ENCODE measurements at regions not wholly inside any gene's neighbourhood (a gene's known extent, or its start where the extent isn't known, plus 50 kb on each side); places are given as distances from the start of the nearest gene placed in this dataset.

DNA sequence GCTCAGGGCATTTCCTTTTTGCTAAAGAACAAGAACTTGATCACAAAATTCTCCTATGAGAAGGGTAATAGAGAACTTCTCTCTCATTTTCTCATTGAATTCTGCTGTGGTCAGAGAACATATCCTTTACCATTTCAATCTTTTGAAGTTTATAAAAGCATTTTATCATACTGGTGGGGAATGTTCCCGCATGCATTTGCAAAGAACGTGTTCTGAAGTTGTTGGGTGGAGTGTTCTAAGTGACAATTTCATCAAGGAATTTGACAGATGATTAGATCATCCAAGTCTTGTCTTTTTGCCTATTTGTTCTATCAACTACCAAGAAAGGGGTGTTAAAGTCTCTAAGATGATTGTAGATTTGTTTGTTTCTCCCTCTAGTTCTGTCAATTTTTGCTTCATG, 163.4 kb upstream of the FREM1 start:
- no peaks in the 10 kb centered on the region for H3K27me3 ChIP-seq (replicated peaks in 1 of 4; ENCODE audit: control insufficient read depth in 3 of 4, extremely low read depth in 1 of 4, insufficient read depth in 3 of 4, low read length in 3 of 4)
- H4K20me1 ChIP-seq (replicated peaks in 1 of 2; ENCODE audit: control insufficient read depth in 1 of 2, insufficient read depth in 2 of 2, low read length in 2 of 2), result no peaks in the 10 kb centered on the region
- ChIA-PET POLR2A (ENCODE audit: partially characterized antibody) (no interaction called here), CTCF (ENCODE audit: partially characterized antibody) (interaction anchor here (1.0 to 1.3 kb wide), 4 partner anchors 31 to 154 kb away, joined by 3 read pairs; no protein-coding TSS in a partner anchor)
- no peak overlapping the region for H2BK120ac ChIP-seq (replicated peaks; ENCODE audit: low read depth, low read length)
- no peak overlapping the region for H2AFZ ChIP-seq (ENCODE audit: low read length)
- H3K36me3 ChIP-seq (ENCODE audit: control insufficient read depth in 2 of 4, insufficient read depth in 4 of 4, low read length in 3 of 4), result no peaks in the 10 kb centered on the region
- no peak overlapping the region for H3K23ac ChIP-seq (ENCODE audit: insufficient read length)
- H3K27ac ChIP-seq (ENCODE audit: low read depth, low read length), result no peak overlapping the region
- 57% methylated on average over 2 of the region's 2 CpGs; no CpG with 5 or more reads in 1 of the 2 experiments for WGBS, 2 experiments (ENCODE audit: extremely low coverage in 1 of 2, insufficient coverage in 1 of 2, insufficient read length in 1 of 2, insufficient replicate concordance in 2 of 2, low coverage in 1 of 2, low lambda C conversion rate in 2 of 2, missing lambda C conversion rate in 1 of 2)
- H4K8ac ChIP-seq (ENCODE audit: extremely low read depth, insufficient read depth, low read length), result no peak overlapping the region
- H3K4me1 ChIP-seq (replicated peaks in 1 of 4; ENCODE audit: control insufficient read depth in 3 of 4, insufficient read depth in 4 of 4, low read length in 3 of 4), result no peaks in the 10 kb centered on the region
- H3K9ac ChIP-seq (replicated peaks in 1 of 4; ENCODE audit: extremely low read depth in 1 of 4, low read depth in 3 of 4, low read length in 3 of 4), result no peak overlapping the region
- H3K79me1 ChIP-seq (ENCODE audit: low read depth, low read length), result no peaks in the 10 kb centered on the region
- no peaks in the 10 kb centered on the region for H3K23me2 ChIP-seq (ENCODE audit: low read depth, low read length)
- no peak for DNase-seq (ENCODE audit: low read depth in 1 of 2, low spot score in 2 of 2)
- no peak overlapping the region for H3K18ac ChIP-seq (ENCODE audit: extremely low read depth, low read length)
- H2AK5ac ChIP-seq (ENCODE audit: low read depth, low read length), result no peak overlapping the region
- no peaks in the 10 kb centered on the region for H3K9me3 ChIP-seq (ENCODE audit: insufficient read depth in 2 of 2, low read depth in 1 of 2, low read length in 1 of 2)
- H3K4me2 ChIP-seq (ENCODE audit: insufficient read depth in 1 of 2, low read depth in 2 of 2, low read length in 2 of 2), result no peak overlapping the region
- no peak overlapping the region for H3K14ac ChIP-seq (ENCODE audit: insufficient read length)
- no peak overlapping the region for H2BK12ac ChIP-seq (ENCODE audit: low read depth, low read length)
- TF ChIP-seq RFX5 (IDR thresholded peaks at IDR 0.05; ENCODE audit: borderline replicate concordance, low read depth, low read length), result no peak
- TF ChIP-seq BCL11A (IDR thresholded peaks at IDR 0.05; ENCODE audit: low read depth in 2 of 2, low read length in 2 of 2), result no peak
- no peak for TF ChIP-seq RXRA (IDR thresholded peaks at IDR 0.05; ENCODE audit: insufficient read depth, low read depth, low read length)
- no peak for TF ChIP-seq HDAC2 (IDR thresholded peaks at IDR 0.05; ENCODE audit: borderline replicate concordance in 1 of 2, low read depth in 2 of 2, low read length in 2 of 2)
- no peak for TF ChIP-seq MAX (IDR thresholded peaks at IDR 0.05)
- TF ChIP-seq E2F6 (IDR thresholded peaks at IDR 0.05), result no peak
- H4K5ac ChIP-seq (ENCODE audit: insufficient read length, low read depth, low read length), result no peak overlapping the region
- H3K4me3 ChIP-seq (ENCODE audit: extremely low read depth in 1 of 4, insufficient read depth in 2 of 4, low read depth in 3 of 4, low read length in 4 of 4), result no peak overlapping the region
- FAIRE-seq, result no peak
- no peak overlapping the region for H2BK20ac ChIP-seq (ENCODE audit: low read length)
- no peak overlapping the region for H2BK5ac ChIP-seq (ENCODE audit: low read depth, low read length)
- no peaks in the 10 kb centered on the region for H3K79me2 ChIP-seq (ENCODE audit: control insufficient read depth in 1 of 2, insufficient read depth in 2 of 2, low read length in 2 of 2)
- no peak overlapping the region for H3K4ac ChIP-seq (replicated peaks; ENCODE audit: insufficient read length, low read depth, low read length)
- H4K91ac ChIP-seq (replicated peaks; ENCODE audit: insufficient read length, low read length), result no peak overlapping the region
- no peak overlapping the region for H3K56ac ChIP-seq (replicated peaks; ENCODE audit: insufficient read length, low read depth, low read length)
- no peak overlapping the region for H2BK15ac ChIP-seq (ENCODE audit: low read length)
